Fibroblast of villous mesenchyme (primary cell): ENCODE measurements at regions not wholly inside any gene's neighbourhood (a gene's known extent, or its start where the extent isn't known, plus 50 kb on each side); places are given as distances from the start of the nearest gene placed in this dataset.

ENCODE experiments used
- DNase-seq: peaks from one replicate; pipeline ENCODE4 v3.0.0-alpha.2; 2010; ENCODE audit warnings: low read depth
- H3K4me3 ChIP-seq: 2 replicates; pipeline ENCODE4 v1.5.1; 2011; ENCODE audit warnings: low read depth, mild to moderate bottlenecking, low read length
- CTCF ChIP-seq: IDR thresholded peaks from 2 replicates; pipeline ENCODE4 v1.5.1; 2012; ENCODE audit warnings: low read depth, mild to moderate bottlenecking, low read length; ENCODE audit not compliant: insufficient read depth

GRCh38 chr5:103929338-103930013, 366.9 kb upstream of the NUDT12 start:
- no peak for TF ChIP-seq CTCF
- DNase-seq, result no peak
- no peak overlapping the region for H3K4me3 ChIP-seq

GRCh38 chr5:103927739-103928138, 365.1 kb upstream of the NUDT12 start:
- no peak for DNase-seq
- TF ChIP-seq CTCF, result no peak
- no peak overlapping the region for H3K4me3 ChIP-seq

GRCh38 chr5:103923616-103924168, 361.1 kb upstream of the NUDT12 start:
- no peak for DNase-seq

GRCh38 chr5:103919506-103919905, 356.9 kb upstream of the NUDT12 start:
- DNase-seq, result peak; percentile 3
- H3K4me3 ChIP-seq, result no peak overlapping the region
- no peak for TF ChIP-seq CTCF

More at GRCh38 chr5:103923616-103924168, 361.1 kb upstream of the NUDT12 start:
- no peak for TF ChIP-seq CTCF
- H3K4me3 ChIP-seq, result no peak overlapping the region

GRCh38 chr5:103918668-103919367, 356.2 kb upstream of the NUDT12 start:
- no peak overlapping the region for H3K4me3 ChIP-seq
- TF ChIP-seq CTCF, result no peak
- peak; percentile 39 for DNase-seq

- TF ChIP-seq CTCF, result no peak
- DNase-seq, result no peak
- H3K4me3 ChIP-seq, result no peak overlapping the region
Measured at GRCh38 chr5:103915081-103915480, 352.5 kb upstream of the NUDT12 start.
